ENCODE measurements at regions not wholly inside any gene's neighbourhood (a gene's known extent, or its start where the extent isn't known, plus 50 kb on each side); places are given as distances from the start of the nearest gene placed in this dataset.

GRCh38 chr10:4100380-4100779 lies 315.4 kb upstream of the KLF6 start:
- TF ChIP-seq POLR2A (IDR thresholded peaks at IDR 0.05) (no peak), CTCF (IDR thresholded peaks at IDR 0.05) (no peak)
